Astrocyte (in vitro differentiated cells and primary cell): ENCODE measurements at regions not wholly inside any gene's neighbourhood (a gene's known extent, or its start where the extent isn't known, plus 50 kb on each side); places are given as distances from the start of the nearest gene placed in this dataset.

ENCODE experiments used
- CTCF ChIP-seq: IDR thresholded peaks from 2 replicates; pipeline ENCODE4 v1.5.1; 2011; ENCODE audit warnings: low read depth, mild to moderate bottlenecking, inconsistent platforms, low read length, moderate library complexity; ENCODE audit not compliant: insufficient read depth
- EZH2 ChIP-seq: IDR thresholded peaks from 2 replicates; pipeline ENCODE4 v1.6.1; 2012; ENCODE audit warnings: mild to moderate bottlenecking, low read length, inconsistent platforms; ENCODE audit not compliant: insufficient read depth

- TF ChIP-seq EZH2 (no peak), CTCF (no peak)
Measured at GRCh38 chr14:51784466-51784865, 75.9 kb upstream of the GNG2 start.
